Parathyroid adenoma (tissue), 2 donors: ENCODE measurements at regions not wholly inside any gene's neighbourhood (a gene's known extent, or its start where the extent isn't known, plus 50 kb on each side); places are given as distances from the start of the nearest gene placed in this dataset.

Experiments used
- H2AFZ ChIP-seq: fragments of 300-600 bp; sonication (generic); one replicate; pipeline ENCODE4 v1.7.0; 2017; ENCODE audit warnings: antibody characterized with exemption, mild to moderate bottlenecking
- H3K27ac ChIP-seq: fragments of 300-600 bp; sonication (generic); one replicate; pipeline ENCODE4 v1.7.0; 2017
- H3K27me3 ChIP-seq: fragments of 300-600 bp; sonication (generic); one replicate; pipeline ENCODE4 v1.7.0; 2017; ENCODE audit warnings: low read length; ENCODE audit not compliant: control insufficient read depth, insufficient read depth
- H3K36me3 ChIP-seq: fragments of 300-600 bp; sonication (generic); one replicate; pipeline ENCODE4 v1.7.0; 2017; ENCODE audit warnings: low read length; ENCODE audit not compliant: control insufficient read depth, insufficient read depth
- H3K4me1 ChIP-seq: fragments of 300-600 bp; sonication (generic); one replicate; pipeline ENCODE4 v1.7.0; 2017; ENCODE audit warnings: control low read depth
- H3K4me2 ChIP-seq: fragments of 300-600 bp; sonication (generic); one replicate; pipeline ENCODE4 v1.7.0; 2017; ENCODE audit warnings: low read length
- H3K4me3 ChIP-seq: fragments of 300-600 bp; sonication (generic); one replicate; pipeline ENCODE4 v1.7.0; 2017; ENCODE audit warnings: low read depth, low read length
- H3K79me2 ChIP-seq: fragments of 300-600 bp; sonication (generic); one replicate; pipeline ENCODE4 v1.7.0; 2017; ENCODE audit warnings: control low read depth
- H3K9ac ChIP-seq: fragments of 300-600 bp; sonication (generic); one replicate; pipeline ENCODE4 v1.7.0; 2017; ENCODE audit warnings: mild to moderate bottlenecking
- H3K9me3 ChIP-seq: fragments of 300-600 bp; sonication (generic); one replicate; pipeline ENCODE4 v1.7.0; 2017; ENCODE audit warnings: low read length; ENCODE audit not compliant: control insufficient read depth
- TF ChIP-seq, protein P1 (sequence below): fragments of 300-600 bp; sonication (generic); IDR thresholded peaks from one replicate; pipeline ENCODE4 v1.7.0; 2017; ENCODE audit warnings: antibody characterized with exemption, mild to moderate bottlenecking
- donor health status: primary hyperparathyroidism.

DNA sequence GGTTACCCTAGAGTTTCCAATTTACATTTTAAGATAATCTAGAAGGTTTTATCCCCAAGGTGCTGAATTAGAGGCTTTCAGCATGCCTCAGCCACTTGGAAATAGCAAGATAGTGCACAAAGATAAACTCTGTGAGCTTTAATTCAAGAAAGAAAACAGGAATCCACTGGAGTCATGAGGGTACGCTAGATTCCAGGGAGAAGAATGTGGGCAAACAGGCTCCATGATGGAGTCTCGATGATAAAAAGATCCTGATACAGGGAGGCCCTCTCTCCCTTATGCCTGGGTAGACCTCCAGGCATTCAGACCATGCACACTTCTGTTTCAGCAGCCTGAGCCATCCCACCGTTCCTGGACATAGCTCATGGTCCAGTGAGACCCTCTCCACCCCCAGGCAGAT is 344.6 kb upstream of the LCORL start:
- H3K9me3 ChIP-seq, result no peaks in the 10 kb centered on the region
- no peak overlapping the region for H3K9ac ChIP-seq
- H3K4me3 ChIP-seq, result no peak overlapping the region
- no peaks in the 10 kb centered on the region for H3K36me3 ChIP-seq
- H3K27me3 ChIP-seq, result no peaks in the 10 kb centered on the region
- H3K4me2 ChIP-seq, result no peak overlapping the region
- TF ChIP-seq, protein P1, sequence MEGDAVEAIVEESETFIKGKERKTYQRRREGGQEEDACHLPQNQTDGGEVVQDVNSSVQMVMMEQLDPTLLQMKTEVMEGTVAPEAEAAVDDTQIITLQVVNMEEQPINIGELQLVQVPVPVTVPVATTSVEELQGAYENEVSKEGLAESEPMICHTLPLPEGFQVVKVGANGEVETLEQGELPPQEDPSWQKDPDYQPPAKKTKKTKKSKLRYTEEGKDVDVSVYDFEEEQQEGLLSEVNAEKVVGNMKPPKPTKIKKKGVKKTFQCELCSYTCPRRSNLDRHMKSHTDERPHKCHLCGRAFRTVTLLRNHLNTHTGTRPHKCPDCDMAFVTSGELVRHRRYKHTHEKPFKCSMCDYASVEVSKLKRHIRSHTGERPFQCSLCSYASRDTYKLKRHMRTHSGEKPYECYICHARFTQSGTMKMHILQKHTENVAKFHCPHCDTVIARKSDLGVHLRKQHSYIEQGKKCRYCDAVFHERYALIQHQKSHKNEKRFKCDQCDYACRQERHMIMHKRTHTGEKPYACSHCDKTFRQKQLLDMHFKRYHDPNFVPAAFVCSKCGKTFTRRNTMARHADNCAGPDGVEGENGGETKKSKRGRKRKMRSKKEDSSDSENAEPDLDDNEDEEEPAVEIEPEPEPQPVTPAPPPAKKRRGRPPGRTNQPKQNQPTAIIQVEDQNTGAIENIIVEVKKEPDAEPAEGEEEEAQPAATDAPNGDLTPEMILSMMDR, result no peak
- no peaks in the 10 kb centered on the region for H3K79me2 ChIP-seq
- H3K27ac ChIP-seq, result no peak overlapping the region
- H2AFZ ChIP-seq, result peak overlapping the region; percentile 17
- H3K4me1 ChIP-seq, result no peaks in the 10 kb centered on the region

DNA sequence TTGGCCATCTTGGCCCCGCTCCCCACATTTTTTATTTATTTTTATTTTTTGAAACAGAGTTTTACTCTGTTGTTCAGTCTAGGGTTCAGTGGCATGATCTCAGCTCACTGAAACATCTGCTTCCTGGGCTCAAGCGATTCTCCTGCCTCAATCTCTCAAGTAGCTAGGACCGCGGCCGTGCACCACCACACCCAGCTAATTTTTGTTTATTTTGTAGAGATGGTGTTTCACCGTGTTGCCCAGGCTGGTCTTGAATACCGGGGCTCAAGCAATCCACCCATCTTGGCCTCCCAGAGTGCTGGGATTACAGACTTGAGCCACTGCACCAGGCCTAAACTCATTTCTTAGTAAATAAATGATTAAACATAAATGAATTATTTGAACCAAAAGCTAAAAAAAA is 322.0 kb upstream of the LCORL start:
- no peak overlapping the region for H3K27ac ChIP-seq
- no peak overlapping the region for H3K4me2 ChIP-seq
- no peaks in the 10 kb centered on the region for H3K9me3 ChIP-seq
- TF ChIP-seq, protein P1, result no peak
- no peaks in the 10 kb centered on the region for H3K4me1 ChIP-seq
- no peaks in the 10 kb centered on the region for H3K27me3 ChIP-seq
- no peak overlapping the region for H3K4me3 ChIP-seq
- H3K36me3 ChIP-seq, result no peaks in the 10 kb centered on the region
- no peak overlapping the region for H2AFZ ChIP-seq
- no peak overlapping the region for H3K9ac ChIP-seq
- H3K79me2 ChIP-seq, result no peaks in the 10 kb centered on the region

DNA sequence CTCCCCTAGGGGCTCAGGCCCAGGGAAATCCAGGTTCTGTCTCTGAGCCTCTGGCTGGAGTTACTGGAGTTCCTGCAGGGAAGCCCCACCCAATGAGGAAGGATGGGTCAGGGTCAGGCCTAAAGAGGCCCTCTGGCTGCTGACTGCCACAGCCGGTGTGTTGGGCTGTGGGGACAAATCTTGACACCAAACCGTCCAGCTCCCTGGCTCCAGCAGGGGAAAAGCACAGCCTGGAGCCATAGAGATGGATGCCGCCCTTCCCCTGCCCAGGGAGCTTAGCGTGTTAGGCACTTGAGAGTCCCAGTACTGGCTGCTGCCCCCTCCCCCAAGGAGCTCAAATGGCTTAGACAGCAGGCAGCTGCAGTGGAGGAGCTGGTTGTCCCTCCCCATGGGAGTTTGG is 321.3 kb upstream of the LCORL start:
- Histone ChIP-seq H3K27ac (no peak overlapping the region), H3K9me3 (no peaks in the 10 kb centered on the region), H2AFZ (no peak overlapping the region), H3K9ac (no peak overlapping the region), H3K4me1 (no peaks in the 10 kb centered on the region), H3K4me3 (no peak overlapping the region), H3K36me3 (no peaks in the 10 kb centered on the region), H3K79me2 (no peaks in the 10 kb centered on the region), H3K27me3 (no peaks in the 10 kb centered on the region), H3K4me2 (no peak overlapping the region)
- TF ChIP-seq, protein P1, result no peak

DNA sequence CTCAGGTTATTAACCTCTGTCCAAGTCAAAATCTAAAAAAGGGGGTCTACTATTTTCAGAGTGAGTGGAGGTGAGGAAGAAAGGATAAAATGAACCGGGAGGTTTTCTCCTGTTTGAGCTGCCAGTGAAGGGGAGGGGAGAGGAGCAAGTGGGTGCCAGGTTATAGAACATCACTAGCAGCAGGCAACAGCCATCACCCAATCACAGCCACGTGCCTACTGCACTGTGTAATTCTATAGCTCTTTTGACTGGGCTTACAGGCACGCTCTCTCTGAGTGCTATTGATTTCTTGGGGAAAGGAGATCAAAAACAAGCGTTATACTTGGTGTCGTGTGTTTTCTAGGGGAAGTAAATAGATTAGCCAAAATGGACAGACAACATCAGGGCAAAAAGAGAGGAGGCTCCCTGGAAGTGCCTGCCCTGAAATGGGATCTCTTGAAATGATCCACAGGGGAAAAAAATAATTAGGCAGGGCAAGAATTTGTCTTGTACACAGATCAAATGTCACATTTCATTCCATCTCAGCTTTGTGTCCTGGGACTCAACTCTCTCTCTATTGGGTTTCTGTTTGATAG is 300.5 kb upstream of the LCORL start:
- no peak overlapping the region for H3K4me3 ChIP-seq
- H2AFZ ChIP-seq, result no peak overlapping the region
- H3K9ac ChIP-seq, result no peak overlapping the region
- H3K79me2 ChIP-seq, result no peaks in the 10 kb centered on the region
- peaks cover 2% of the 10 kb centered on the region for H3K4me1 ChIP-seq
- TF ChIP-seq, protein P1, result no peak
- no peaks in the 10 kb centered on the region for H3K27me3 ChIP-seq
- H3K27ac ChIP-seq, result no peak overlapping the region
- H3K36me3 ChIP-seq, result no peaks in the 10 kb centered on the region
- no peak overlapping the region for H3K4me2 ChIP-seq
- no peaks in the 10 kb centered on the region for H3K9me3 ChIP-seq

DNA sequence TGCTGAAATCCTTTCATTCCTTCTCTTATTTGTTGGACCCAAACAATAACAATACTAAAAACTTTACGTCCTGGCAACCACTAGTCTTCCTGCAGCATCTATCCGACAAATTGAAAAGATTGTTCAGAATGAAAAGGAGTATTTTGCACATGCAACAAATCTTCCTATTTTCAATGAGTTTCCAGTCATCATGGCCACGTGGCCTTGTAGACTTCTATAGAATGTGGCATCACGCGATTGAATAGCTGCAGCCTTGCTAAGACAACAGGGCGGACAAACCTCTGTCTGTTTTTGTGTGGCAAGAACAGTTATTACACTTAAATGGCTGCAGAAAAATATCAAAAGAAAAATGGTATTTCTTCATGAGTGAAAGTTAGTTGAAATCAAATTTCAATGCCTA is 297.9 kb upstream of the LCORL start:
- peak overlapping the region; percentile 67 for H3K4me2 ChIP-seq
- TF ChIP-seq, protein P1, result no peak
- no peak overlapping the region for H3K9ac ChIP-seq
- H3K79me2 ChIP-seq, result no peaks in the 10 kb centered on the region
- H3K4me3 ChIP-seq, result no peak overlapping the region
- H3K9me3 ChIP-seq, result no peaks in the 10 kb centered on the region
- no peaks in the 10 kb centered on the region for H3K27me3 ChIP-seq
- no peaks in the 10 kb centered on the region for H3K36me3 ChIP-seq
- peaks cover 2% of the 10 kb centered on the region for H3K4me1 ChIP-seq
- peak overlapping the region; percentile 16 for H2AFZ ChIP-seq
- H3K27ac ChIP-seq, result no peak overlapping the region
